ENCODE measurements at regions not wholly inside any gene's neighbourhood (a gene's known extent, or its start where the extent isn't known, plus 50 kb on each side); places are given as distances from the start of the nearest gene placed in this dataset.

GRCh38 chr20:22921595-22922421, 113.3 kb upstream of the SSTR4 start:
- DNase-seq (ENCODE audit: low read depth) = peak; percentile 82
- H3K4me3 ChIP-seq (ENCODE audit: low read depth, low read length) = no peak overlapping the region
- TF ChIP-seq, protein P1, sequence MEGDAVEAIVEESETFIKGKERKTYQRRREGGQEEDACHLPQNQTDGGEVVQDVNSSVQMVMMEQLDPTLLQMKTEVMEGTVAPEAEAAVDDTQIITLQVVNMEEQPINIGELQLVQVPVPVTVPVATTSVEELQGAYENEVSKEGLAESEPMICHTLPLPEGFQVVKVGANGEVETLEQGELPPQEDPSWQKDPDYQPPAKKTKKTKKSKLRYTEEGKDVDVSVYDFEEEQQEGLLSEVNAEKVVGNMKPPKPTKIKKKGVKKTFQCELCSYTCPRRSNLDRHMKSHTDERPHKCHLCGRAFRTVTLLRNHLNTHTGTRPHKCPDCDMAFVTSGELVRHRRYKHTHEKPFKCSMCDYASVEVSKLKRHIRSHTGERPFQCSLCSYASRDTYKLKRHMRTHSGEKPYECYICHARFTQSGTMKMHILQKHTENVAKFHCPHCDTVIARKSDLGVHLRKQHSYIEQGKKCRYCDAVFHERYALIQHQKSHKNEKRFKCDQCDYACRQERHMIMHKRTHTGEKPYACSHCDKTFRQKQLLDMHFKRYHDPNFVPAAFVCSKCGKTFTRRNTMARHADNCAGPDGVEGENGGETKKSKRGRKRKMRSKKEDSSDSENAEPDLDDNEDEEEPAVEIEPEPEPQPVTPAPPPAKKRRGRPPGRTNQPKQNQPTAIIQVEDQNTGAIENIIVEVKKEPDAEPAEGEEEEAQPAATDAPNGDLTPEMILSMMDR (IDR thresholded peaks at IDR 0.05; ENCODE audit: insufficient read depth, low read length) = no peak

DNA sequence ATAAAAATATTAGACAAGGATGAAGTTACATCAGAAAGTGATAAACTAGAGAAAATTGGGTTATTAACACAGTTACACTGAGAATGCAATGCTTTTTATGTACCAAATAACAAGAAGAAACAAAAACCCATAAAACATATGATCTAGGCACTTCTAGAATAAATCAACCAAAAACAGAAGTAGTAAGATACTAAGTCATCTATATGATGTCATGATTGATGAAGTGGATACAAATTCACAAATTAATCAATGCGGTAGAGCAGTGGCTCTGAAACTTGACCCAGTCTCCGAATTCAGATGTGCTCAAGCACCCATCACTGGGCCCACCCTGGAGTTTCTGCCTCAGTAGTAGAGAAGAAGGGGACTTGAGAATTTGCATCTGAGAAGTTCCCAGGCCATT, 112.1 kb upstream of the SSTR4 start:
- no peak for DNase-seq (ENCODE audit: low read depth)
- TF ChIP-seq, protein P1 (IDR thresholded peaks at IDR 0.05; ENCODE audit: insufficient read depth, low read length) = no peak
- no peak overlapping the region for H3K4me3 ChIP-seq (ENCODE audit: low read depth, low read length)

DNA sequence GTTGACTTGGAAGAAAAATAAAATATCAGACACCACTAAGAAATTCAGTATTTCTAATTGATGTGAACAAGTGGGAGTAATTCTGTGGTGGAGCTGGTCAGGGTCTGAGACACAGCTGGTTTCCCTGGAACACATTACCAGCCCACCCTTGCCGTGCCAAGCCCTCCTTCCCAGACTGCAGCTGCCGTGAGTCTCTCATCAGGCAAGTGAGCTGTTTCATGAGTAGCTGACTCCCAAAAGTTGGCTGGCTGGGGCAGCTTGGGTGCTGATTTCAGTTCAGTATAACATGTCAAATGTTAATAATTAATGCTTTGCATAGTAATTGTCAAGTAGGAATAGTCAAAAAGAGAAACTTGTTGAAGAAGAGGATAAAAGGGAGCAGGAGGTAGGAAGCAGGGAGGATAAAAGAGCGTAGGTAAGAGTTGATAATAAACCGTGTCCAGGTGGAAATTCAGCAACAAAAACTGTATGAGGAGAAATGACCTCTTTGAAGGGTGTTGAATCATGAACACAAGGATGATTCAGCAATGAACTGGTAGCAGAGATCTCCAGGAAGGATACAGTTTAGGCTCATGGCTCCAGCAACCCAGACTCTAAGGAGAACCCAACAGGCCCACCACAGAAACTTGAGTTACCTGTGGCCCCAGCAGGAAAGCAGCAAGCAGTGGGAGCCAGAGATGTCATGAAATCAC, 110.9 kb upstream of the SSTR4 start:
- no peak overlapping the region for H3K4me3 ChIP-seq (ENCODE audit: low read depth, low read length)
- TF ChIP-seq, protein P1 (IDR thresholded peaks at IDR 0.05; ENCODE audit: insufficient read depth, low read length) = no peak
- DNase-seq (ENCODE audit: low read depth) = no peak

DNA sequence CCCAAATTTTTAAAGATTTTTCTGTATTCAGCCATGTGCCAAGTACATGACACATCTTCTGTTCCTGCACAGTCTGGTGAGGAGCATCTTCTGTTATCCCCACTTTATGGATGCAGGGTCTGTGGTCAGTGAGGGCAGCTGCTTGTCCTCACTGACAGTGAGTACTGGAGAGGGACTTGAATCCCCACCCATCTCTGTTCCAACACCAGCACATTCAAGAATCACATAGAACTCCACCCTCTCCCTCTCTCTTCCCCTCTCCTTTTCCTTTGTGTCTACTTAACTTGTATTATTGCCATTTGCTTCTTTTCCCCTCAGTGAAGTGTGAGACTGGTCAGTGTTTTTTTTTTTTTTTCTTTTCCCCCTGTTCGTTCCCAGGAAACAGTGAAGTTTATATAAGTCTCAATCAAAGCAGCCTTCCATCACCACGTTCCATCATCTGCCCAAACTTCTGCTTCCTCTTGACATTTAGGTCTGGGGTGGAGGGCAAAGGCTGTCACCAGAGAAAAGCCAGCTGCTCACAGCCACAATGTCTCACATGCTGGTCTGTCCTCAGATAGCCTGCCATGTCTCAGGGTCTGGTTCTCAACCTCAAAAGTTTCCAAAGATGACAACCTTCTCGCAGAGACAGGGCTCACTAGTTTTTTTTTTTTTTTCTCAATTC, 110.0 kb upstream of the SSTR4 start:
- TF ChIP-seq, protein P1 (IDR thresholded peaks at IDR 0.05; ENCODE audit: insufficient read depth, low read length) = no peak
- H3K4me3 ChIP-seq (ENCODE audit: low read depth, low read length) = no peak overlapping the region
- DNase-seq (ENCODE audit: low read depth) = no peak

DNA sequence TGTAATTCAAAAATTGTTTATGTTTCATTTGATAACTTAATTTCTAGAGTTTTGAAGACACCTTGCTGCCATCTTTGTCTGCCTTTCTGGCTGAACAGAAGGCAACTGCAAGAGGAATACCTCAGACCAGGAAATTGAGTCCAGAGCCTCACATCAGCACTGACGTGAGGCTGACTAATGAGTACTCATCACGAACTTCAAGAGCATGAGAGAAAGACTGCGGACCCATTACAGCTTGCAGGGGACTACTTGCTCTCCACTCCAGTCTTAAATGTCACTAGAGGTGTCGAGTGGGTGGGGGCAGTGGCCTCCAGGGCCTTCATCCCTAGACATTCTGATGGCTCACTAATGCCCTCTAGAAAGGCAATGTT, 109.5 kb upstream of the SSTR4 start:
- TF ChIP-seq, protein P1 (IDR thresholded peaks at IDR 0.05; ENCODE audit: insufficient read depth, low read length) = no peak
- no peak overlapping the region for H3K4me3 ChIP-seq (ENCODE audit: low read depth, low read length)
- DNase-seq (ENCODE audit: low read depth) = no peak

GRCh38 chr20:22927537-22927936, 107.6 kb upstream of the SSTR4 start:
- H3K4me3 ChIP-seq (ENCODE audit: low read depth, low read length) = no peak overlapping the region
- DNase-seq (ENCODE audit: low read depth) = no peak
- TF ChIP-seq, protein P1 (IDR thresholded peaks at IDR 0.05; ENCODE audit: insufficient read depth, low read length) = no peak

Measured in fibroblast of the aortic adventitia (primary cell).